Neural cell (in vitro differentiated cells): ENCODE measurements at regions not wholly inside any gene's neighbourhood (a gene's known extent, or its start where the extent isn't known, plus 50 kb on each side); places are given as distances from the start of the nearest gene placed in this dataset.

Source experiments
- CTCF ChIP-seq: fragments of 450-650 bp; IDR thresholded peaks from 2 replicates; pipeline ENCODE4 v1.5.1; 2014; ENCODE audit warnings: antibody characterized with exemption, mild to moderate bottlenecking, moderate library complexity; ENCODE audit not compliant: poor library complexity, severe bottlenecking
- EP300 ChIP-seq: fragments of 450-650 bp; conservative IDR thresholded peaks from 2 replicates; pipeline ENCODE4 v1.6.1; 2014; ENCODE audit warnings: antibody characterized with exemption, mild to moderate bottlenecking, moderate library complexity; ENCODE audit not compliant: poor library complexity, severe bottlenecking
- EZH2 ChIP-seq: fragments of 200-600, 300-800 bp; shearing (Covaris generic), sonication (generic); IDR thresholded peaks from 2 replicates; pipeline ENCODE4 v1.6.1; 2014; ENCODE audit warnings: antibody characterized with exemption, low read length, borderline replicate concordance, mild to moderate bottlenecking; ENCODE audit not compliant: insufficient read depth, poor library complexity, severe bottlenecking
- POLR2AphosphoS5 ChIP-seq: IDR thresholded peaks from 2 replicates; pipeline ENCODE4 v1.6.1; 2012
- RAD21 ChIP-seq: fragments of 450-650 bp; conservative IDR thresholded peaks from 2 replicates; pipeline ENCODE4 v1.6.1; 2014; ENCODE audit warnings: antibody characterized with exemption, mild to moderate bottlenecking, moderate library complexity
- REST ChIP-seq: IDR thresholded peaks from 2 replicates; pipeline ENCODE4 v1.6.1; 2012; ENCODE audit warnings: borderline replicate concordance
- TAF1 ChIP-seq: IDR thresholded peaks from 2 replicates; pipeline ENCODE4 v1.6.1; 2012; ENCODE audit warnings: low read depth

GRCh38 chr11:91147885-91148284, 925.0 kb upstream of the CHORDC1 start:
- TF ChIP-seq POLR2AphosphoS5, result no peak
- no peak for TF ChIP-seq CTCF
- TF ChIP-seq EZH2, result no peak
- TF ChIP-seq REST, result no peak
- no peak for TF ChIP-seq EP300
- no peak for TF ChIP-seq RAD21
- no peak for TF ChIP-seq TAF1
